PC-3 (cell line): ENCODE measurements at regions not wholly inside any gene's neighbourhood (a gene's known extent, or its start where the extent isn't known, plus 50 kb on each side); places are given as distances from the start of the nearest gene placed in this dataset.

ENCODE experiments used
- ATAC-seq: fragments of 200-7000 bp; cut with Tn5 transposase; 2 replicates; pipeline ENCODE4 v1.9.1; 2020; ENCODE audit warnings: mild to moderate bottlenecking, moderate library complexity
- BruUV-seq: library from RNA; stranded (reverse); fragments of 400-500 nt; replicated peaks from 2 replicates; lab custom pipeline; 2021; lab: Mats Ljungman, UMichigan
- CTCF ChIA-PET: fragments of 300-600 bp; sonication (Branson Sonifier 250); formaldehyde crosslinking; loops from one replicate; lab custom pipeline; 2022; ENCODE audit warnings: antibody characterized with exemption; lab: Charles Lee
- POLR2A ChIA-PET: fragments of 300-600 bp; sonication (Branson Sonifier 250); formaldehyde crosslinking; loops from one replicate; lab custom pipeline; 2022; ENCODE audit warnings: antibody characterized with exemption; ENCODE audit not compliant: unreplicated experiment; lab: Charles Lee
- DNase-seq: peaks from one replicate; pipeline ENCODE4 v3.0.0-alpha.2; 2015
- H2AFZ ChIP-seq: fragments of 300-600 bp; sonication (generic); 2 replicates; pipeline ENCODE4 v1.6.0; 2016; ENCODE audit warnings: antibody characterized with exemption, low read length
- H3F3A ChIP-seq: fragments of 300-600 bp; sonication (generic); one replicate; pipeline ENCODE4 v1.6.0; 2017; ENCODE audit warnings: antibody characterized with exemption, low read length, control low read depth, mild to moderate bottlenecking; ENCODE audit not compliant: unreplicated experiment
- H3K27ac ChIP-seq: fragments of 300-600 bp; sonication (generic); 2 replicates; pipeline ENCODE4 v1.5.1; 2016; ENCODE audit warnings: mild to moderate bottlenecking, low read length
- H3K27me3 ChIP-seq: fragments of 300-600 bp; sonication (generic); 2 replicates; pipeline ENCODE4 v1.6.1; 2016; ENCODE audit warnings: low read length, mixed read lengths
- H3K36me3 ChIP-seq: fragments of 300-600 bp; sonication (generic); 2 replicates; pipeline ENCODE4 v1.6.1; 2016; ENCODE audit warnings: low read depth, mixed run types, low read length, mixed read lengths
- H3K4me1 ChIP-seq: fragments of 300-600 bp; sonication (generic); 2 replicates; pipeline ENCODE4 v1.5.1; 2016; ENCODE audit warnings: low read length; ENCODE audit not compliant: insufficient read depth
- H3K4me2 ChIP-seq: fragments of 300-600 bp; sonication (generic); 2 replicates; pipeline ENCODE4 v1.6.0; 2016; ENCODE audit warnings: low read length
- H3K4me3 ChIP-seq: fragments of 300-600 bp; sonication (generic); 2 replicates; pipeline ENCODE4 v1.5.1; 2016; ENCODE audit warnings: mild to moderate bottlenecking, low read length, mixed read lengths
- H3K79me2 ChIP-seq: fragments of 300-600 bp; sonication (generic); 2 replicates; pipeline ENCODE4 v1.6.1; 2017; ENCODE audit warnings: low read length, mixed read lengths
- H3K9ac ChIP-seq: fragments of 300-600 bp; sonication (generic); 2 replicates; pipeline ENCODE4 v1.6.0; 2016; ENCODE audit warnings: mild to moderate bottlenecking, low read length
- H3K9me2 ChIP-seq: fragments of 300-600 bp; sonication (generic); replicated peaks from 2 replicates; pipeline ENCODE4 v1.6.1; 2016; ENCODE audit warnings: mixed run types, low read length, mixed read lengths
- H3K9me3 ChIP-seq: fragments of 300-600 bp; sonication (generic); 2 replicates; pipeline ENCODE4 v1.6.1; 2016; ENCODE audit warnings: low read length, mixed read lengths
- H4K20me1 ChIP-seq: fragments of 300-600 bp; sonication (generic); 2 replicates; pipeline ENCODE4 v1.6.1; 2016; ENCODE audit warnings: low read length, mixed read lengths
- EZH2 ChIP-seq: fragments of 300-600 bp; sonication (generic); IDR thresholded peaks from one replicate; pipeline ENCODE4 v1.6.1; 2017; ENCODE audit warnings: antibody characterized with exemption, mild to moderate bottlenecking, low read length; ENCODE audit not compliant: unreplicated experiment
- EZH2phosphoT487 ChIP-seq: fragments of 300-600 bp; sonication (generic); IDR thresholded peaks from 2 replicates; pipeline ENCODE4 v1.6.1; 2018; ENCODE audit warnings: mild to moderate bottlenecking, antibody characterized with exemption, low read length, borderline replicate concordance
- intact Hi-C: fragments of 100-400 bp; cut with micrococcal nuclease; formaldehyde crosslinking; loops from 2 replicates; pipeline ENCODE4 v1.9.0; 2023
- TF ChIP-seq, protein P1 (sequence below): fragments of 300-600 bp; sonication (generic); conservative IDR thresholded peaks from 2 replicates; pipeline ENCODE4 v1.5.1; 2017; ENCODE audit warnings: antibody characterized with exemption, low read depth, mild to moderate bottlenecking, low read length

DNA sequence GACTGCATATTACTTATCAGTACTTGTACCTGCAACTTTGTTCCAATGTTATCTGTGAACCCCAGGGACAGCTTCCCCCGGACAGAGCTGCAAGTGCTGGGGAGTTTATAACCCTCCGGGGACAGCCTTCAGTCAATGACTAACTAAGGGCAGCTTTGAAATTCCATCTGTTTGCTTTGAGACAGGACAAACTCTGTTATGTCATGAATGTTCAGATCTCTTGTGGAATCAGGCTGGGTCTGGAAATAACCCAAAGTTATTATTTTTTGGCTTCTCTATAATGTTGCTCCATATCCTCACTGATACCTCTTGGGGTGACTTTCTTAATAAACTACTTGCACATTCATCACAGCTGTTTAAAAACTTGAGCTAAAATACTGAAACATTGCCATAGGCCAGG, 617.5 kb upstream of the TLE4 start:
- Histone ChIP-seq H4K20me1 (no peaks in the 10 kb centered on the region), H3F3A (no peaks in the 10 kb centered on the region), H3K27ac (no peak overlapping the region), H3K4me1 (no peaks in the 10 kb centered on the region), H3K27me3 (no peaks in the 10 kb centered on the region), H3K79me2 (no peaks in the 10 kb centered on the region), H3K9me3 (no peaks in the 10 kb centered on the region), H3K4me3 (no peak overlapping the region), H3K36me3 (no peaks in the 10 kb centered on the region; the same call in 1 of the 2 replicates), H2AFZ (no peak overlapping the region), H3K4me2 (no peak overlapping the region), H3K9ac (no peak overlapping the region), H3K9me2 (no peaks in the 10 kb centered on the region)
- no peak for ATAC-seq
- TF ChIP-seq EZH2 (no peak), EZH2phosphoT487 (no peak)
- TF ChIP-seq, protein P1, sequence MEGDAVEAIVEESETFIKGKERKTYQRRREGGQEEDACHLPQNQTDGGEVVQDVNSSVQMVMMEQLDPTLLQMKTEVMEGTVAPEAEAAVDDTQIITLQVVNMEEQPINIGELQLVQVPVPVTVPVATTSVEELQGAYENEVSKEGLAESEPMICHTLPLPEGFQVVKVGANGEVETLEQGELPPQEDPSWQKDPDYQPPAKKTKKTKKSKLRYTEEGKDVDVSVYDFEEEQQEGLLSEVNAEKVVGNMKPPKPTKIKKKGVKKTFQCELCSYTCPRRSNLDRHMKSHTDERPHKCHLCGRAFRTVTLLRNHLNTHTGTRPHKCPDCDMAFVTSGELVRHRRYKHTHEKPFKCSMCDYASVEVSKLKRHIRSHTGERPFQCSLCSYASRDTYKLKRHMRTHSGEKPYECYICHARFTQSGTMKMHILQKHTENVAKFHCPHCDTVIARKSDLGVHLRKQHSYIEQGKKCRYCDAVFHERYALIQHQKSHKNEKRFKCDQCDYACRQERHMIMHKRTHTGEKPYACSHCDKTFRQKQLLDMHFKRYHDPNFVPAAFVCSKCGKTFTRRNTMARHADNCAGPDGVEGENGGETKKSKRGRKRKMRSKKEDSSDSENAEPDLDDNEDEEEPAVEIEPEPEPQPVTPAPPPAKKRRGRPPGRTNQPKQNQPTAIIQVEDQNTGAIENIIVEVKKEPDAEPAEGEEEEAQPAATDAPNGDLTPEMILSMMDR = no peak
- CTCF ChIA-PET = no interaction called here
- no peak for DNase-seq
- POLR2A ChIA-PET = interaction anchor here (0.6 kb wide), 1 partner anchor 184 kb away, joined by 3 read pairs; no protein-coding TSS in a partner anchor
- no TSS peak for BruUV-seq
- intact Hi-C loops = no loop called here

DNA sequence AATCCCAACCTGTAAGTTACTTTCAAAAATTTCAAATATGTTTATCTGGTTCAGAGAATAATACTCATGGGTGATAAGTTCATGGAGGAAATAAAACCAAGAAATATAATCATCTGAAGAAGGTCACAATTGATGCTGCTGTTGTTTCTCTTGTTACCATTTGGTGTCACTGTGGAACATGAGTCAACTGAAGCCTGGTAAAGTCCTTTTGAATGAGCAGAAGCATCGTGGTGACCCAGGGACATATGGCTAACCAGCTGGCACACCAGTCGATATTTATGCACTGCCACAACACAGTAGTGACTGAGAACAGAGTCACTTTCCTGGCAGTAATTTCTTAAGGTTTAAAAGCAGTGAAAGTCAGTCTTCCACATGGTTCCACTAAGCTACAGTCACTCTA, 612.9 kb upstream of the TLE4 start:
- Histone ChIP-seq H3K79me2 (no peaks in the 10 kb centered on the region), H3K4me3 (no peak overlapping the region), H3K9me3 (no peaks in the 10 kb centered on the region), H3F3A (no peaks in the 10 kb centered on the region), H3K4me2 (no peak overlapping the region), H3K9ac (no peak overlapping the region), H3K27ac (no peak overlapping the region), H3K27me3 (no peaks in the 10 kb centered on the region), H3K9me2 (no peaks in the 10 kb centered on the region), H3K4me1 (no peaks in the 10 kb centered on the region), H3K36me3 (peaks cover 4% of the 10 kb centered on the region; the same call in 1 of the 2 replicates), H4K20me1 (no peaks in the 10 kb centered on the region), H2AFZ (no peak overlapping the region)
- POLR2A ChIA-PET = no interaction called here
- DNase-seq (no peak), ATAC-seq (no peak)
- no TSS peak for BruUV-seq
- intact Hi-C loops = no loop called here
- no peak for TF ChIP-seq EZH2phosphoT487
- TF ChIP-seq, protein P1 = peak; percentile 38; the same call in 1 of the 2 replicates
- CTCF ChIA-PET = no interaction called here

DNA sequence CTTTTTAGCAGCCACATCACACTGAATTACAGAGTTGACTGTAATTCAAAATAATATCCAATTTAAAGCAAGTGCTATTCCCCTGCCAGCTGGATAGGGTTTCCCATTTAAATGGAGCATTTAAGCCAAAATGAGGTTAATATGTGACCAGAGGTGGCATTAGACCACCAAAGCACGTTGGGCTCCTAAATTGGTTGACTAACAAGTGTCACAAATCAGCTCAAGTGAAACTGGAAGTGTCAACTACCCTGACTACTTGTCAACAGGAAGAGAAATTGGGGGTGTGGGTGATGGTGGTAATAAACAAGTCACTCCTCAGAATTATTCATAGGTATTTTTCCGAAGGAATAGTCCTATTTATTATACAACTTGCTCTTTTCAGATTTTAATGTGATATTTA, 609.6 kb upstream of the TLE4 start:
- ATAC-seq (no peak), DNase-seq (no peak)
- no peaks in the 10 kb centered on the region for H4K20me1 ChIP-seq
- H3K27ac ChIP-seq = no peak overlapping the region
- H3K9ac ChIP-seq = no peak overlapping the region
- no peaks in the 10 kb centered on the region for H3K9me2 ChIP-seq
- no TSS peak for BruUV-seq
- H3K4me1 ChIP-seq = peaks cover under 1% of the 10 kb centered on the region; the same call in 1 of the 2 replicates
- H3K79me2 ChIP-seq = no peaks in the 10 kb centered on the region
- intact Hi-C loops = no loop called here
- TF ChIP-seq EZH2 = no peak
- no peak overlapping the region for H3K4me2 ChIP-seq
- H3F3A ChIP-seq = no peaks in the 10 kb centered on the region
- ChIA-PET CTCF (interaction anchor here (0.5 kb wide), 1 partner anchor 89 kb away, joined by 3 read pairs; no protein-coding TSS in a partner anchor), POLR2A (no interaction called here)
- no peaks in the 10 kb centered on the region for H3K9me3 ChIP-seq
- H3K27me3 ChIP-seq = no peaks in the 10 kb centered on the region
- H3K4me3 ChIP-seq = no peak overlapping the region
- no peak overlapping the region for H2AFZ ChIP-seq
- peaks cover 4% of the 10 kb centered on the region; the same call in 1 of the 2 replicates for H3K36me3 ChIP-seq
